HCT116 (cell line): ENCODE measurements at regions not wholly inside any gene's neighbourhood (a gene's known extent, or its start where the extent isn't known, plus 50 kb on each side); places are given as distances from the start of the nearest gene placed in this dataset.

Experiments used
- ATAC-seq: fragments of 200-7000 bp; cut with Tn5 transposase; 2 replicates; pipeline ENCODE4 v1.9.1; 2020; ENCODE audit warnings: mild to moderate bottlenecking, moderate library complexity
- BruUV-seq: library from RNA; stranded (reverse); fragments of 400-500 nt; replicated peaks from 2 replicates; lab custom pipeline; 2021; lab: Mats Ljungman, UMichigan
- CTCF ChIA-PET: fragments of 300-600 bp; sonication (Branson Sonifier 250); formaldehyde crosslinking; loops from one replicate; lab custom pipeline; 2021; ENCODE audit warnings: antibody characterized with exemption; lab: Charles Lee
- POLR2A ChIA-PET: fragments of 300-600, 350-600 bp; sonication (Branson Sonifier 250); formaldehyde crosslinking; loops from one replicate; lab custom pipeline; 2021; ENCODE audit warnings: antibody characterized with exemption; lab: Charles Lee
- RAD21 ChIA-PET, 2 experiments: fragments of 300-600 bp; sonication (Branson Sonifier 250); formaldehyde crosslinking; loops; one replicate each; lab custom pipeline; 2023; ENCODE audit warnings: low total read pairs in 2 of 2; ENCODE audit not compliant: uncharacterized antibody in 2 of 2, unreplicated experiment in 2 of 2, low non-redundant PET in 1 of 2; lab: Charles Lee
- DNase-seq: peaks from one replicate; pipeline ENCODE4 v3.0.0-alpha.2; 2010; ENCODE audit warnings: low read depth, low spot score
- H2AFZ ChIP-seq: fragments of 200-600 bp; shearing (Covaris generic), sonication (generic); 2 replicates; pipeline ENCODE4 v1.6.1; 2017; ENCODE audit warnings: low read depth, mixed run types, mixed read lengths, antibody characterized with exemption, low read length; ENCODE audit not compliant: poor library complexity, severe bottlenecking
- H3K27ac ChIP-seq: 2 replicates; pipeline ENCODE4 v1.5.1; 2012; ENCODE audit warnings: low read depth, low read length
- H3K27me3 ChIP-seq: fragments of 200-600 bp; sonication (generic); 2 replicates; pipeline ENCODE4 v1.6.1; 2016; ENCODE audit warnings: mixed run types, low read length, mixed read lengths; ENCODE audit not compliant: insufficient read depth
- H3K36me3 ChIP-seq, 2 experiments: fragments of 200-500 bp in 1 of 2; fragments of 200-600 bp in 1 of 2; sonication (Bioruptor generic) in 1 of 2; sonication (generic) in 1 of 2; 2 replicates each; pipeline versions ENCODE4 v1.5.1 to v1.6.1; 2014 to 2016; ENCODE audit warnings: low read length in 2 of 2, inconsistent platforms in 1 of 2, mixed read lengths in 1 of 2, mixed run types in 1 of 2; ENCODE audit not compliant: insufficient read depth in 2 of 2, control insufficient read depth in 1 of 2
- H3K4me1 ChIP-seq, 2 experiments: fragments of 200-600 bp in 1 of 2; sonication (generic) in 1 of 2; 2 replicates each; pipeline versions ENCODE4 v1.5.1 to v1.6.1; 2012 to 2017; ENCODE audit warnings: low read length in 2 of 2, inconsistent platforms in 1 of 2, mild to moderate bottlenecking in 1 of 2, mixed read lengths in 1 of 2, mixed run types in 1 of 2, moderate library complexity in 1 of 2; ENCODE audit not compliant: insufficient read depth in 2 of 2, control insufficient read depth in 1 of 2
- H3K4me2 ChIP-seq: fragments of 200-600 bp; sonication (generic); 2 replicates; pipeline ENCODE4 v1.6.1; 2017; ENCODE audit warnings: mixed run types, low read length, mixed read lengths
- H3K4me3 ChIP-seq, 2 experiments: fragments of 200-600 bp in 1 of 2; sonication (generic) in 1 of 2; replicated peaks in 1 of 2; 2 replicates each; pipeline ENCODE4 v1.5.1; 2011 to 2016; ENCODE audit warnings: low read length in 2 of 2, control low read depth in 1 of 2, low read depth in 1 of 2, mild to moderate bottlenecking in 1 of 2, mixed read lengths in 1 of 2, mixed run types in 1 of 2
- H3K79me2 ChIP-seq: fragments of 200-600 bp; sonication (generic); 2 replicates; pipeline ENCODE4 v1.6.1; 2017; ENCODE audit warnings: mild to moderate bottlenecking, mixed run types, low read length, moderate library complexity, mixed read lengths; ENCODE audit not compliant: insufficient read depth
- H3K9ac ChIP-seq: fragments of 200-600 bp; sonication (generic); 2 replicates; pipeline ENCODE4 v1.6.1; 2016; ENCODE audit warnings: low read length, mixed read lengths
- H3K9me2 ChIP-seq: fragments of 200-600 bp; sonication (generic), shearing (Covaris generic); 2 replicates; pipeline ENCODE4 v1.6.1; 2017; ENCODE audit warnings: mixed run types, mild to moderate bottlenecking, moderate library complexity; ENCODE audit not compliant: insufficient read depth
- H3K9me3 ChIP-seq, 2 experiments: fragments of 200-500 bp in 1 of 2; fragments of 200-600 bp in 1 of 2; sonication (Bioruptor generic) in 1 of 2; sonication (generic) in 1 of 2; 2 replicates each; pipeline ENCODE4 v1.6.1; 2014 to 2017; ENCODE audit warnings: low read length in 2 of 2, mixed read lengths in 2 of 2, inconsistent platforms in 1 of 2, low read depth in 1 of 2, mild to moderate bottlenecking in 1 of 2, mixed run types in 1 of 2, moderate library complexity in 1 of 2; ENCODE audit not compliant: control insufficient read depth in 1 of 2, insufficient read depth in 1 of 2
- H4K20me1 ChIP-seq: fragments of 200-600 bp; sonication (generic), shearing (Covaris generic); 2 replicates; pipeline ENCODE4 v1.6.1; 2017; ENCODE audit warnings: mixed run types, mild to moderate bottlenecking, moderate library complexity; ENCODE audit not compliant: insufficient read depth
- CBX3 ChIP-seq: IDR thresholded peaks from 2 replicates; pipeline ENCODE4 v1.6.1; 2012; ENCODE audit warnings: low read depth
- CEBPB ChIP-seq: IDR thresholded peaks from 2 replicates; pipeline ENCODE4 v1.6.1; 2012; ENCODE audit warnings: low read depth
- EGR1 ChIP-seq: IDR thresholded peaks from 2 replicates; pipeline ENCODE4 v1.6.1; 2012; ENCODE audit warnings: low read depth
- ELF1 ChIP-seq: IDR thresholded peaks from 2 replicates; pipeline ENCODE4 v1.6.1; 2012; ENCODE audit warnings: low read depth, borderline replicate concordance
- EZH2 ChIP-seq: fragments of 200-600 bp; sonication (generic); IDR thresholded peaks from 2 replicates; pipeline ENCODE4 v1.6.1; 2017; ENCODE audit warnings: antibody characterized with exemption, mixed run types
- EZH2phosphoT487 ChIP-seq: fragments of 200-600 bp; IDR thresholded peaks from 2 replicates; pipeline ENCODE4 v1.6.1; 2018; ENCODE audit warnings: antibody characterized with exemption, borderline replicate concordance
- JUND ChIP-seq: IDR thresholded peaks from 2 replicates; pipeline ENCODE4 v1.6.1; 2012
- RAD21 ChIP-seq: IDR thresholded peaks from 2 replicates; pipeline ENCODE4 v1.6.1; 2012; ENCODE audit warnings: low read depth, mild to moderate bottlenecking
- SIN3A ChIP-seq: IDR thresholded peaks from 2 replicates; pipeline ENCODE4 v1.6.1; 2012; ENCODE audit warnings: low read depth
- SP1 ChIP-seq: IDR thresholded peaks from 2 replicates; pipeline ENCODE4 v1.6.1; 2012; ENCODE audit warnings: low read depth
- intact Hi-C: fragments of 100-400 bp; cut with micrococcal nuclease; formaldehyde crosslinking; loops from 2 replicates; pipeline ENCODE4 v1.10.0; 2022
- TF ChIP-seq, protein P1 (sequence below): IDR thresholded peaks from 2 replicates; pipeline ENCODE4 v1.6.1; 2011; ENCODE audit warnings: mild to moderate bottlenecking, low read length, moderate library complexity; ENCODE audit not compliant: insufficient replicate concordance; ENCODE audit errors: extremely low read depth
- TF ChIP-seq, protein P2 (sequence below): IDR thresholded peaks from 2 replicates; pipeline ENCODE4 v1.6.1; 2012
- TF ChIP-seq, protein P3 (sequence below), 3 experiments: fragments of 200-600 bp in 1 of 3; sonication (generic) in 1 of 3; IDR thresholded peaks in 2 of 3; conservative IDR thresholded peaks in 1 of 3; 2 replicates each; pipeline ENCODE4 v1.5.1; 2012 to 2017; ENCODE audit warnings: low read depth in 2 of 3, low read length in 2 of 3, antibody characterized with exemption in 1 of 3, borderline replicate concordance in 1 of 3, control low read depth in 1 of 3, mild to moderate bottlenecking in 1 of 3, mixed read lengths in 1 of 3, mixed run types in 1 of 3, moderate library complexity in 1 of 3; ENCODE audit not compliant: insufficient read depth in 1 of 3

DNA sequence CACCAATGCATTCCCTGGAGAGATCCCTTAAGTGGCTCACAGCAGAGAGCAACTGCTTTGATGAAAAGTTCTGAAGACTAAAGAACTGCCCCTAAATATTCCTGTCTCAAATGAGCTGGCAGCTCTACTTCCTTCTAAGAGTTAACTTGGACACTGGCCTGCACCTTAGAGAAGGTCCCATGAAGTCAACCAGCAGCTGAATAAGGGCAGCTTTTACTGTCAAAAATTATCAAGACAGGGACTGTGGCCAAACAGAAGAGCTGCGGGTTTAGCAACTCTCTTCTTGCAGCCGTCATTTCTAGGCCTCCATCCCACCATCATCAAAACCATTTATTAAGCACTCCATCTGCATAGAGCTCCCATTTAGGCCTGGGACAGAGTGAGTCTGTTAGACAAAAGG lies 491.1 kb upstream of the TSHZ3 start:
- no peaks in the 10 kb centered on the region for H3K27me3 ChIP-seq
- H3K4me1 ChIP-seq: no peaks in the 10 kb centered on the region
- peaks cover 9 to 25% of the 10 kb centered on the region in 2 experiments; a peak in 2 of 4 replicates for H3K9me3 ChIP-seq
- H3K9me2 ChIP-seq: no peaks in the 10 kb centered on the region
- no peak for DNase-seq
- no peak for ATAC-seq
- no peaks in the 10 kb centered on the region for H3K79me2 ChIP-seq
- H4K20me1 ChIP-seq: no peaks in the 10 kb centered on the region
- no peak overlapping the region for H3K4me2 ChIP-seq
- no peak overlapping the region for H3K9ac ChIP-seq
- H2AFZ ChIP-seq: no peak overlapping the region
- POLR2A ChIA-PET: no interaction called here
- RAD21 ChIA-PET: no interaction called here
- no peaks in the 10 kb centered on the region for H3K36me3 ChIP-seq
- intact Hi-C loops: no loop called here
- H3K27ac ChIP-seq: no peak overlapping the region
- no peak for TF ChIP-seq EZH2phosphoT487
- TF ChIP-seq, protein P1, sequence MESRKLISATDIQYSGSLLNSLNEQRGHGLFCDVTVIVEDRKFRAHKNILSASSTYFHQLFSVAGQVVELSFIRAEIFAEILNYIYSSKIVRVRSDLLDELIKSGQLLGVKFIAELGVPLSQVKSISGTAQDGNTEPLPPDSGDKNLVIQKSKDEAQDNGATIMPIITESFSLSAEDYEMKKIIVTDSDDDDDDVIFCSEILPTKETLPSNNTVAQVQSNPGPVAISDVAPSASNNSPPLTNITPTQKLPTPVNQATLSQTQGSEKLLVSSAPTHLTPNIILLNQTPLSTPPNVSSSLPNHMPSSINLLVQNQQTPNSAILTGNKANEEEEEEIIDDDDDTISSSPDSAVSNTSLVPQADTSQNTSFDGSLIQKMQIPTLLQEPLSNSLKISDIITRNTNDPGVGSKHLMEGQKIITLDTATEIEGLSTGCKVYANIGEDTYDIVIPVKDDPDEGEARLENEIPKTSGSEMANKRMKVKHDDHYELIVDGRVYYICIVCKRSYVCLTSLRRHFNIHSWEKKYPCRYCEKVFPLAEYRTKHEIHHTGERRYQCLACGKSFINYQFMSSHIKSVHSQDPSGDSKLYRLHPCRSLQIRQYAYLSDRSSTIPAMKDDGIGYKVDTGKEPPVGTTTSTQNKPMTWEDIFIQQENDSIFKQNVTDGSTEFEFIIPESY: no peak
- TF ChIP-seq, protein P2, sequence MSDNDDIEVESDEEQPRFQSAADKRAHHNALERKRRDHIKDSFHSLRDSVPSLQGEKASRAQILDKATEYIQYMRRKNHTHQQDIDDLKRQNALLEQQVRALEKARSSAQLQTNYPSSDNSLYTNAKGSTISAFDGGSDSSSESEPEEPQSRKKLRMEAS: no peak
- no peak for TF ChIP-seq CBX3
- no peak for TF ChIP-seq RAD21
- no peak for TF ChIP-seq ELF1
- TF ChIP-seq EGR1: no peak
- no peak for TF ChIP-seq JUND
- TF ChIP-seq, protein P3, sequence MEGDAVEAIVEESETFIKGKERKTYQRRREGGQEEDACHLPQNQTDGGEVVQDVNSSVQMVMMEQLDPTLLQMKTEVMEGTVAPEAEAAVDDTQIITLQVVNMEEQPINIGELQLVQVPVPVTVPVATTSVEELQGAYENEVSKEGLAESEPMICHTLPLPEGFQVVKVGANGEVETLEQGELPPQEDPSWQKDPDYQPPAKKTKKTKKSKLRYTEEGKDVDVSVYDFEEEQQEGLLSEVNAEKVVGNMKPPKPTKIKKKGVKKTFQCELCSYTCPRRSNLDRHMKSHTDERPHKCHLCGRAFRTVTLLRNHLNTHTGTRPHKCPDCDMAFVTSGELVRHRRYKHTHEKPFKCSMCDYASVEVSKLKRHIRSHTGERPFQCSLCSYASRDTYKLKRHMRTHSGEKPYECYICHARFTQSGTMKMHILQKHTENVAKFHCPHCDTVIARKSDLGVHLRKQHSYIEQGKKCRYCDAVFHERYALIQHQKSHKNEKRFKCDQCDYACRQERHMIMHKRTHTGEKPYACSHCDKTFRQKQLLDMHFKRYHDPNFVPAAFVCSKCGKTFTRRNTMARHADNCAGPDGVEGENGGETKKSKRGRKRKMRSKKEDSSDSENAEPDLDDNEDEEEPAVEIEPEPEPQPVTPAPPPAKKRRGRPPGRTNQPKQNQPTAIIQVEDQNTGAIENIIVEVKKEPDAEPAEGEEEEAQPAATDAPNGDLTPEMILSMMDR (IDR thresholded peaks at IDR 0.05 in 2 of 3, conservative IDR thresholded peaks at IDR 0.05 in 1 of 3; ENCODE audit: borderline replicate concordance in 1 of 3, insufficient read depth in 1 of 3, low read depth in 2 of 3, low read length in 2 of 3): no peak
- TF ChIP-seq SP1: no peak
- no peak for TF ChIP-seq CEBPB
- TF ChIP-seq SIN3A: no peak
- TF ChIP-seq EZH2: no peak
- CTCF ChIA-PET: no interaction called here
- BruUV-seq: no TSS peak
- H3K4me3 ChIP-seq: no peak overlapping the region
